K562 (cell line): ENCODE measurements at regions not wholly inside any gene's neighbourhood (a gene's known extent, or its start where the extent isn't known, plus 50 kb on each side); places are given as distances from the start of the nearest gene placed in this dataset.
A peak's percentile ranks its signal among the peaks of the same experiment; 100 is the strongest.

ENCODE experiments used
- CREB1 ChIP-seq, 2 experiments: sonication (generic) in 1 of 2; formaldehyde crosslinking in 1 of 2; IDR thresholded peaks; 2 replicates each; pipeline versions ENCODE4 v1.6.1 to v1.8.0; 2012 to 2022; ENCODE audit warnings: inconsistent platforms in 1 of 2, mild to moderate bottlenecking in 1 of 2, missing genetic modification reagents in 1 of 2, moderate library complexity in 1 of 2
- KLF1 ChIP-seq: fragments of 450-650 bp; IDR thresholded peaks from 2 replicates; pipeline ENCODE4 v1.6.1; 2016; ENCODE audit warnings: missing genetic modification characterization, missing compliant biosample characterization
- MAZ ChIP-seq, 2 experiments: fragments of 450-650 bp in 1 of 2; sonication (generic) in 1 of 2; formaldehyde crosslinking; IDR thresholded peaks in 1 of 2; conservative IDR thresholded peaks in 1 of 2; 2 replicates each; pipeline versions ENCODE4 v1.4.0 to v1.5.0; 2020; ENCODE audit warnings: mild to moderate bottlenecking in 1 of 2, missing genetic modification reagents in 1 of 2
- NELFE ChIP-seq: IDR thresholded peaks from 2 replicates; pipeline ENCODE4 v1.6.1; 2011; ENCODE audit warnings: mild to moderate bottlenecking; ENCODE audit not compliant: insufficient read depth, insufficient read length
- NR3C1 ChIP-seq: sonication (generic); formaldehyde crosslinking; IDR thresholded peaks from 2 replicates; pipeline ENCODE4 v1.8.1; 2022; ENCODE audit warnings: missing genetic modification reagents
- STAT6 ChIP-seq: sonication (generic); formaldehyde crosslinking; IDR thresholded peaks from 2 replicates; pipeline ENCODE4 v1.8.1; 2023; ENCODE audit warnings: mild to moderate bottlenecking, missing genetic modification reagents
- THRA ChIP-seq: fragments of 450-650 bp; IDR thresholded peaks from 2 replicates; pipeline ENCODE4 v1.6.1; 2017; ENCODE audit warnings: mild to moderate bottlenecking, moderate library complexity
- ZBTB49 ChIP-seq: sonication (generic); formaldehyde crosslinking; IDR thresholded peaks from 2 replicates; pipeline ENCODE4 v1.8.0; 2022; ENCODE audit warnings: missing genetic modification reagents, mild to moderate bottlenecking, borderline replicate concordance
- ZFP36 ChIP-seq: fragments of 150-350 bp; IDR thresholded peaks from 2 replicates; pipeline ENCODE4 v1.6.1; 2018; ENCODE audit warnings: low read length, low read depth; ENCODE audit not compliant: partially characterized antibody
- ZNF232 ChIP-seq: sonication (generic); formaldehyde crosslinking; IDR thresholded peaks from 2 replicates; pipeline ENCODE4 v1.8.0; 2022; ENCODE audit warnings: mild to moderate bottlenecking, missing genetic modification reagents

- TF ChIP-seq ZBTB49 (CRISPR knock-in tag) = no peak
- peak; percentile 96; the same call in 1 of the 2 replicates for TF ChIP-seq STAT6
- no peak for TF ChIP-seq ZNF232 (CRISPR knock-in tag)
- no peak for TF ChIP-seq KLF1 (tag)
- peak in 1 of 2 experiments; percentile 91; a peak in 2 of 4 replicates for TF ChIP-seq MAZ (CRISPR knock-in tag; conservative IDR thresholded peaks at IDR 0.05 in 1 of 2, IDR thresholded peaks at IDR 0.05 in 1 of 2)
- TF ChIP-seq CREB1 (IDR thresholded peaks at IDR 0.05) = no peak; the same call in 1 of the 2 replicates
- TF ChIP-seq CREB1 (CRISPR knock-in tag; IDR thresholded peaks at IDR 0.05) = peak; percentile 38; the same call in 1 of the 2 replicates
- peak; percentile 7; the same call in 1 of the 2 replicates for TF ChIP-seq NR3C1 (CRISPR knock-in tag)
- TF ChIP-seq NELFE = no peak
- TF ChIP-seq ZFP36 = no peak
- no peak for TF ChIP-seq THRA
These were observed 99.7 kb upstream of the IGLL5 start (continued) for GRCh38 chr22:22787786-22788459.
